ENCODE measurements at regions not wholly inside any gene's neighbourhood (a gene's known extent, or its start where the extent isn't known, plus 50 kb on each side); places are given as distances from the start of the nearest gene placed in this dataset.

- Histone ChIP-seq H2BK5ac (ENCODE audit: low read depth, low read length, poor library complexity) (no peak overlapping the region), H2AK5ac (ENCODE audit: low read length) (no peak overlapping the region), H2AFZ (ENCODE audit: insufficient read depth, low read length, poor library complexity) (no peak overlapping the region), H3K23ac (ENCODE audit: low read length) (no peak overlapping the region), H4K12ac (ENCODE audit: low read depth, low read length) (no peak overlapping the region), H3K9me3 (ENCODE audit: insufficient read depth, low read depth, low read length) (no peaks in the 10 kb centered on the region), H4K8ac (ENCODE audit: low read depth, low read length) (no peak overlapping the region), H3K79me2 (ENCODE audit: control insufficient read depth, insufficient read depth, low read length, poor library complexity) (no peaks in the 10 kb centered on the region), H3K4me1 (ENCODE audit: control insufficient read depth in 1 of 2, insufficient read depth in 2 of 2, low read length in 2 of 2) (no peaks in the 10 kb centered on the region), H4K91ac (ENCODE audit: low read depth, low read length) (no peak overlapping the region), H2BK12ac (ENCODE audit: low read length) (no peak overlapping the region), H3K4me2 (ENCODE audit: low read length) (no peak overlapping the region), H3K9ac (ENCODE audit: low read length) (no peak overlapping the region), H2BK120ac (ENCODE audit: insufficient read depth, low read length, poor library complexity) (no peak overlapping the region), H3K4me3 (ENCODE audit: low read depth, low read length) (no peak overlapping the region), H3K27me3 (ENCODE audit: insufficient read depth, low read length) (no peaks in the 10 kb centered on the region), H3K4ac (ENCODE audit: low read depth, low read length) (no peak overlapping the region), H3K14ac (ENCODE audit: low read length) (no peak overlapping the region), H3K36me3 (ENCODE audit: control insufficient read depth in 1 of 2, insufficient read depth in 2 of 2, low read length in 2 of 2) (no peaks in the 10 kb centered on the region), H3K79me1 (ENCODE audit: low read length) (no peaks in the 10 kb centered on the region), H3K27ac (ENCODE audit: low read depth, low read length) (no peak overlapping the region), H3K18ac (ENCODE audit: low read length) (no peak overlapping the region)
- no peak for DNase-seq
- no CpG with 5 or more reads among the region's 1 CpG for WGBS (ENCODE audit: extremely low coverage, insufficient coverage, insufficient read length)
These were observed 596.1 kb downstream of the TUSC7 start for GRCh38 chr3:117305681-117306080.

- no peaks in the 10 kb centered on the region for H3K79me1 ChIP-seq (ENCODE audit: low read length)
- no peaks in the 10 kb centered on the region for H3K27me3 ChIP-seq (ENCODE audit: insufficient read depth, low read length)
- WGBS (ENCODE audit: extremely low coverage, insufficient coverage, insufficient read length) = no CpG with 5 or more reads among the region's 1 CpG
- H2BK5ac ChIP-seq (ENCODE audit: low read depth, low read length, poor library complexity) = no peak overlapping the region
- DNase-seq = no peak
- H3K27ac ChIP-seq (ENCODE audit: low read depth, low read length) = no peak overlapping the region
- H4K12ac ChIP-seq (ENCODE audit: low read depth, low read length) = no peak overlapping the region
- no peak overlapping the region for H3K4me3 ChIP-seq (ENCODE audit: low read depth, low read length)
- no peak overlapping the region for H2BK120ac ChIP-seq (ENCODE audit: insufficient read depth, low read length, poor library complexity)
- H3K9ac ChIP-seq (ENCODE audit: low read length) = no peak overlapping the region
- H2AK5ac ChIP-seq (ENCODE audit: low read length) = no peak overlapping the region
- no peak overlapping the region for H3K4me2 ChIP-seq (ENCODE audit: low read length)
- no peaks in the 10 kb centered on the region for H3K9me3 ChIP-seq (ENCODE audit: insufficient read depth, low read depth, low read length)
- H2AFZ ChIP-seq (ENCODE audit: insufficient read depth, low read length, poor library complexity) = no peak overlapping the region
- H3K79me2 ChIP-seq (ENCODE audit: control insufficient read depth, insufficient read depth, low read length, poor library complexity) = no peaks in the 10 kb centered on the region
- H4K8ac ChIP-seq (ENCODE audit: low read depth, low read length) = no peak overlapping the region
- H3K36me3 ChIP-seq (ENCODE audit: control insufficient read depth in 1 of 2, insufficient read depth in 2 of 2, low read length in 2 of 2) = no peaks in the 10 kb centered on the region
- H3K14ac ChIP-seq (ENCODE audit: low read length) = no peak overlapping the region
- no peaks in the 10 kb centered on the region for H3K4me1 ChIP-seq (ENCODE audit: control insufficient read depth in 1 of 2, insufficient read depth in 2 of 2, low read length in 2 of 2)
- H4K91ac ChIP-seq (ENCODE audit: low read depth, low read length) = no peak overlapping the region
- no peak overlapping the region for H3K23ac ChIP-seq (ENCODE audit: low read length)
- H3K18ac ChIP-seq (ENCODE audit: low read length) = no peak overlapping the region
- no peak overlapping the region for H3K4ac ChIP-seq (ENCODE audit: low read depth, low read length)
- no peak overlapping the region for H2BK12ac ChIP-seq (ENCODE audit: low read length)
These were observed 596.7 kb downstream of the TUSC7 start for GRCh38 chr3:117306299-117306698.

GRCh38 chr3:117308353-117308752, 598.8 kb downstream of the TUSC7 start:
- Histone ChIP-seq H3K27me3 (ENCODE audit: insufficient read depth, low read length) (no peaks in the 10 kb centered on the region), H2AK5ac (ENCODE audit: low read length) (no peak overlapping the region), H3K18ac (ENCODE audit: low read length) (no peak overlapping the region), H4K8ac (ENCODE audit: low read depth, low read length) (no peak overlapping the region), H3K27ac (ENCODE audit: low read depth, low read length) (no peak overlapping the region), H3K4me1 (ENCODE audit: control insufficient read depth in 1 of 2, insufficient read depth in 2 of 2, low read length in 2 of 2) (no peaks in the 10 kb centered on the region), H3K79me1 (ENCODE audit: low read length) (no peaks in the 10 kb centered on the region), H2BK5ac (ENCODE audit: low read depth, low read length, poor library complexity) (no peak overlapping the region), H3K4me2 (ENCODE audit: low read length) (no peak overlapping the region), H3K36me3 (ENCODE audit: control insufficient read depth in 1 of 2, insufficient read depth in 2 of 2, low read length in 2 of 2) (no peaks in the 10 kb centered on the region), H2AFZ (ENCODE audit: insufficient read depth, low read length, poor library complexity) (no peak overlapping the region), H3K4me3 (ENCODE audit: low read depth, low read length) (no peak overlapping the region), H3K9me3 (ENCODE audit: insufficient read depth, low read depth, low read length) (no peaks in the 10 kb centered on the region), H4K12ac (ENCODE audit: low read depth, low read length) (no peak overlapping the region), H3K4ac (ENCODE audit: low read depth, low read length) (no peak overlapping the region), H2BK120ac (ENCODE audit: insufficient read depth, low read length, poor library complexity) (no peak overlapping the region), H3K9ac (ENCODE audit: low read length) (no peak overlapping the region), H3K23ac (ENCODE audit: low read length) (no peak overlapping the region), H3K14ac (ENCODE audit: low read length) (no peak overlapping the region), H3K79me2 (ENCODE audit: control insufficient read depth, insufficient read depth, low read length, poor library complexity) (no peaks in the 10 kb centered on the region), H2BK12ac (ENCODE audit: low read length) (no peak overlapping the region), H4K91ac (ENCODE audit: low read depth, low read length) (no peak overlapping the region)
- no CpG with 5 or more reads among the region's 3 CpGs for WGBS (ENCODE audit: extremely low coverage, insufficient coverage, insufficient read length)
- no peak for DNase-seq

GRCh38 chr3:117308756-117309155, 599.2 kb downstream of the TUSC7 start:
- Histone ChIP-seq H3K79me2 (ENCODE audit: control insufficient read depth, insufficient read depth, low read length, poor library complexity) (no peaks in the 10 kb centered on the region), H3K18ac (ENCODE audit: low read length) (no peak overlapping the region), H2BK5ac (ENCODE audit: low read depth, low read length, poor library complexity) (no peak overlapping the region), H3K4ac (ENCODE audit: low read depth, low read length) (no peak overlapping the region), H3K4me2 (ENCODE audit: low read length) (no peak overlapping the region), H2AK5ac (ENCODE audit: low read length) (no peak overlapping the region), H3K27ac (ENCODE audit: low read depth, low read length) (no peak overlapping the region), H2BK12ac (ENCODE audit: low read length) (no peak overlapping the region), H3K14ac (ENCODE audit: low read length) (no peak overlapping the region), H3K36me3 (ENCODE audit: control insufficient read depth in 1 of 2, insufficient read depth in 2 of 2, low read length in 2 of 2) (no peaks in the 10 kb centered on the region), H3K23ac (ENCODE audit: low read length) (no peak overlapping the region), H3K79me1 (ENCODE audit: low read length) (no peaks in the 10 kb centered on the region), H2BK120ac (ENCODE audit: insufficient read depth, low read length, poor library complexity) (no peak overlapping the region), H4K91ac (ENCODE audit: low read depth, low read length) (no peak overlapping the region), H3K9me3 (ENCODE audit: insufficient read depth, low read depth, low read length) (no peaks in the 10 kb centered on the region), H4K8ac (ENCODE audit: low read depth, low read length) (no peak overlapping the region), H3K4me3 (ENCODE audit: low read depth, low read length) (no peak overlapping the region), H4K12ac (ENCODE audit: low read depth, low read length) (no peak overlapping the region), H2AFZ (ENCODE audit: insufficient read depth, low read length, poor library complexity) (no peak overlapping the region), H3K4me1 (ENCODE audit: control insufficient read depth in 1 of 2, insufficient read depth in 2 of 2, low read length in 2 of 2) (no peaks in the 10 kb centered on the region), H3K27me3 (ENCODE audit: insufficient read depth, low read length) (no peaks in the 10 kb centered on the region), H3K9ac (ENCODE audit: low read length) (no peak overlapping the region)
- no peak for DNase-seq
- no CpG with 5 or more reads among the region's 1 CpG for WGBS (ENCODE audit: extremely low coverage, insufficient coverage, insufficient read length)

All from trophoblast cell (in vitro differentiated cells and primary cell).